Keratinocyte (primary cell): ENCODE measurements at regions not wholly inside any gene's neighbourhood (a gene's known extent, or its start where the extent isn't known, plus 50 kb on each side); places are given as distances from the start of the nearest gene placed in this dataset.

Experiments
- CTCF ChIP-seq, 3 experiments: IDR thresholded peaks in 1 of 3; conservative IDR thresholded peaks in 1 of 3; optimal IDR thresholded peaks in 1 of 3; 2 replicates in 2 of 3; 3 replicates in 1 of 3; pipeline versions ENCODE3 to v1.5.1; 2011; ENCODE audit warnings: low read length in 3 of 3, mild to moderate bottlenecking in 3 of 3, moderate library complexity in 2 of 3, control low read depth in 1 of 3, inconsistent platforms in 1 of 3; ENCODE audit not compliant: insufficient read depth in 2 of 3; ENCODE audit errors: extremely low read depth in 1 of 3
- EZH2 ChIP-seq: IDR thresholded peaks from one replicate; pipeline ENCODE4 v1.6.1; 2012; ENCODE audit warnings: inconsistent platforms, mild to moderate bottlenecking, low read length, moderate library complexity

- no peak for TF ChIP-seq CTCF (optimal IDR thresholded peaks at IDR 0.05 in 1 of 3, IDR thresholded peaks at IDR 0.05 in 1 of 3, conservative IDR thresholded peaks at IDR 0.05 in 1 of 3; ENCODE audit: extremely low read depth in 1 of 3, insufficient read depth in 2 of 3, low read length in 3 of 3)
- TF ChIP-seq EZH2, result no peak
Observed at GRCh38 chr4:136516371-136516770, 1015.9 kb downstream of the PCDH18 start.
